Ishikawa (cell line): ENCODE measurements at regions not wholly inside any gene's neighbourhood (a gene's known extent, or its start where the extent isn't known, plus 50 kb on each side); places are given as distances from the start of the nearest gene placed in this dataset.

Experiments
- CEBPB ChIP-seq: IDR thresholded peaks from 2 replicates; pipeline ENCODE4 v1.6.1; 2012
- CREB1 ChIP-seq: IDR thresholded peaks from 2 replicates; pipeline ENCODE4 v1.6.1; 2012; ENCODE audit warnings: low read depth
- EGR1 ChIP-seq: IDR thresholded peaks from 2 replicates; pipeline ENCODE4 v1.6.1; 2012
- EP300 ChIP-seq: IDR thresholded peaks from 2 replicates; pipeline ENCODE4 v1.6.1; 2012; ENCODE audit warnings: borderline replicate concordance
- FOXM1 ChIP-seq: IDR thresholded peaks from 2 replicates; pipeline ENCODE4 v1.6.1; 2012; ENCODE audit warnings: low read depth, borderline replicate concordance
- NFIC ChIP-seq: IDR thresholded peaks from 2 replicates; pipeline ENCODE4 v1.6.1; 2012
- REST ChIP-seq: IDR thresholded peaks from 2 replicates; pipeline ENCODE4 v1.6.1; 2012; ENCODE audit warnings: low read depth, mild to moderate bottlenecking
- TAF1 ChIP-seq: IDR thresholded peaks from 2 replicates; pipeline ENCODE4 v1.6.1; 2012; ENCODE audit warnings: low read depth, mild to moderate bottlenecking
- TEAD4 ChIP-seq: IDR thresholded peaks from 2 replicates; pipeline ENCODE4 v1.6.1; 2012
- USF1 ChIP-seq: IDR thresholded peaks from 2 replicates; pipeline ENCODE4 v1.6.1; 2012
- YY1 ChIP-seq: IDR thresholded peaks from 2 replicates; pipeline ENCODE4 v1.6.1; 2012; ENCODE audit warnings: low read depth
- TF ChIP-seq, protein P1 (sequence below): IDR thresholded peaks from 2 replicates; pipeline ENCODE4 v1.6.1; 2012

- TF ChIP-seq EP300 (no peak), CREB1 (no peak), FOXM1 (no peak), EGR1 (no peak), REST (no peak), USF1 (no peak), YY1 (no peak), TAF1 (no peak), TEAD4 (no peak), CEBPB (no peak), NFIC (no peak)
- TF ChIP-seq, protein P1, sequence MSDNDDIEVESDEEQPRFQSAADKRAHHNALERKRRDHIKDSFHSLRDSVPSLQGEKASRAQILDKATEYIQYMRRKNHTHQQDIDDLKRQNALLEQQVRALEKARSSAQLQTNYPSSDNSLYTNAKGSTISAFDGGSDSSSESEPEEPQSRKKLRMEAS, result no peak
Observed at GRCh38 chr18:29083545-29083944, 906.6 kb upstream of the CDH2 start.
